ENCODE measurements at regions not wholly inside any gene's neighbourhood (a gene's known extent, or its start where the extent isn't known, plus 50 kb on each side); places are given as distances from the start of the nearest gene placed in this dataset.

- TF ChIP-seq CTCF (IDR thresholded peaks at IDR 0.05; ENCODE audit: insufficient read depth, low read length) (no peak), POLR2AphosphoS5 (IDR thresholded peaks at IDR 0.05; ENCODE audit: low read depth) (no peak), REST (IDR thresholded peaks at IDR 0.05; ENCODE audit: insufficient replicate concordance, low read depth) (no peak), SPI1 (IDR thresholded peaks at IDR 0.05; ENCODE audit: borderline replicate concordance, low read depth) (no peak)
These were observed 629.3 kb upstream of the RGMB start for GRCh38 chr5:98144116-98144515.
